Peyer's patch (tissue), 4 donors: ENCODE measurements at regions not wholly inside any gene's neighbourhood (a gene's known extent, or its start where the extent isn't known, plus 50 kb on each side); places are given as distances from the start of the nearest gene placed in this dataset.

Experiments used
- POLR2A ChIP-seq, 2 donors: fragments of 450-650 bp; IDR thresholded peaks; one replicate each; pipeline ENCODE4 v1.5.1; 2017; ENCODE audit warnings: antibody characterized with exemption in 2 of 2, mild to moderate bottlenecking in 2 of 2, moderate library complexity in 2 of 2
- TF ChIP-seq, protein P1 (sequence below), 6 experiments: fragments of 450-650 bp in 4 of 6; fragments of 200-600 bp in 2 of 6; sonication (generic) in 1 of 6; IDR thresholded peaks; one replicate each; pipeline ENCODE4 v1.5.1; 2017 to 2019; ENCODE audit warnings: antibody characterized with exemption in 6 of 6, mild to moderate bottlenecking in 3 of 6, moderate library complexity in 1 of 6

- TF ChIP-seq, protein P1, sequence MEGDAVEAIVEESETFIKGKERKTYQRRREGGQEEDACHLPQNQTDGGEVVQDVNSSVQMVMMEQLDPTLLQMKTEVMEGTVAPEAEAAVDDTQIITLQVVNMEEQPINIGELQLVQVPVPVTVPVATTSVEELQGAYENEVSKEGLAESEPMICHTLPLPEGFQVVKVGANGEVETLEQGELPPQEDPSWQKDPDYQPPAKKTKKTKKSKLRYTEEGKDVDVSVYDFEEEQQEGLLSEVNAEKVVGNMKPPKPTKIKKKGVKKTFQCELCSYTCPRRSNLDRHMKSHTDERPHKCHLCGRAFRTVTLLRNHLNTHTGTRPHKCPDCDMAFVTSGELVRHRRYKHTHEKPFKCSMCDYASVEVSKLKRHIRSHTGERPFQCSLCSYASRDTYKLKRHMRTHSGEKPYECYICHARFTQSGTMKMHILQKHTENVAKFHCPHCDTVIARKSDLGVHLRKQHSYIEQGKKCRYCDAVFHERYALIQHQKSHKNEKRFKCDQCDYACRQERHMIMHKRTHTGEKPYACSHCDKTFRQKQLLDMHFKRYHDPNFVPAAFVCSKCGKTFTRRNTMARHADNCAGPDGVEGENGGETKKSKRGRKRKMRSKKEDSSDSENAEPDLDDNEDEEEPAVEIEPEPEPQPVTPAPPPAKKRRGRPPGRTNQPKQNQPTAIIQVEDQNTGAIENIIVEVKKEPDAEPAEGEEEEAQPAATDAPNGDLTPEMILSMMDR (IDR thresholded peaks at IDR 0.05): no peak
- TF ChIP-seq POLR2A (IDR thresholded peaks at IDR 0.05): no peak
These were observed 284.8 kb upstream of the FBXO33 start for GRCh38 chr14:39716987-39717570.
